HCT116 (cell line): ENCODE measurements at regions not wholly inside any gene's neighbourhood (a gene's known extent, or its start where the extent isn't known, plus 50 kb on each side); places are given as distances from the start of the nearest gene placed in this dataset.

Source experiments
- ATF3 ChIP-seq: IDR thresholded peaks from 2 replicates; pipeline ENCODE4 v1.6.1; 2012
- CEBPB ChIP-seq: IDR thresholded peaks from 2 replicates; pipeline ENCODE4 v1.6.1; 2012; ENCODE audit warnings: low read depth
- CTCF ChIP-seq, 3 experiments: fragments of 200-600 bp in 1 of 3; sonication (generic) in 1 of 3; IDR thresholded peaks in 2 of 3; conservative IDR thresholded peaks in 1 of 3; 2 replicates each; pipeline ENCODE4 v1.5.1; 2012 to 2017; ENCODE audit warnings: low read depth in 2 of 3, low read length in 2 of 3, antibody characterized with exemption in 1 of 3, borderline replicate concordance in 1 of 3, control low read depth in 1 of 3, mild to moderate bottlenecking in 1 of 3, mixed read lengths in 1 of 3, mixed run types in 1 of 3, moderate library complexity in 1 of 3; ENCODE audit not compliant: insufficient read depth in 1 of 3
- EZH2 ChIP-seq: fragments of 200-600 bp; sonication (generic); IDR thresholded peaks from 2 replicates; pipeline ENCODE4 v1.6.1; 2017; ENCODE audit warnings: antibody characterized with exemption, mixed run types
- JUND ChIP-seq: IDR thresholded peaks from 2 replicates; pipeline ENCODE4 v1.6.1; 2012
- MAX ChIP-seq: IDR thresholded peaks from 2 replicates; pipeline ENCODE4 v1.6.1; 2012
- POLR2A ChIP-seq: IDR thresholded peaks from 2 replicates; pipeline ENCODE4 v1.7.0; 2011; ENCODE audit warnings: borderline replicate concordance; ENCODE audit not compliant: insufficient read depth, insufficient read length; ENCODE audit errors: extremely low read depth
- POLR2AphosphoS5 ChIP-seq: IDR thresholded peaks from 2 replicates; pipeline ENCODE4 v1.6.1; 2011; ENCODE audit warnings: mild to moderate bottlenecking, low read depth, low read length, moderate library complexity
- RAD21 ChIP-seq: IDR thresholded peaks from 2 replicates; pipeline ENCODE4 v1.6.1; 2012; ENCODE audit warnings: low read depth, mild to moderate bottlenecking
- REST ChIP-seq: IDR thresholded peaks from 2 replicates; pipeline ENCODE4 v1.6.1; 2012; ENCODE audit warnings: low read depth
- TCF7L2 ChIP-seq: IDR thresholded peaks from 2 replicates; pipeline ENCODE4 v1.7.0; 2011; ENCODE audit warnings: borderline replicate concordance, inconsistent platforms; ENCODE audit not compliant: insufficient read depth, insufficient read length; ENCODE audit errors: extremely low read depth
- YY1 ChIP-seq: IDR thresholded peaks from 2 replicates; pipeline ENCODE4 v1.6.1; 2011; ENCODE audit warnings: low read length, low read depth, moderate library complexity, mild to moderate bottlenecking; ENCODE audit not compliant: insufficient replicate concordance; ENCODE audit errors: extremely low read depth
- ZBTB33 ChIP-seq: IDR thresholded peaks from 2 replicates; pipeline ENCODE4 v1.6.1; 2011; ENCODE audit warnings: mild to moderate bottlenecking, low read length, moderate library complexity; ENCODE audit not compliant: insufficient replicate concordance; ENCODE audit errors: extremely low read depth
- ZNF274 ChIP-seq: fragments of 200-500 bp; sonication (Bioruptor generic); IDR thresholded peaks from 2 replicates; pipeline ENCODE4 v1.6.1; 2014; ENCODE audit warnings: mild to moderate bottlenecking, low read depth, low read length, inconsistent platforms

GRCh38 chr7:66418537-66418936 is 210.1 kb upstream of the KCTD7 start:
- no peak for TF ChIP-seq CTCF (IDR thresholded peaks at IDR 0.05 in 2 of 3, conservative IDR thresholded peaks at IDR 0.05 in 1 of 3; ENCODE audit: borderline replicate concordance in 1 of 3, insufficient read depth in 1 of 3, low read depth in 2 of 3, low read length in 2 of 3)
- TF ChIP-seq EZH2: no peak
- no peak for TF ChIP-seq POLR2A
- no peak for TF ChIP-seq POLR2AphosphoS5
- TF ChIP-seq RAD21: no peak
- no peak for TF ChIP-seq REST
- TF ChIP-seq MAX: no peak
- no peak for TF ChIP-seq ZNF274
- TF ChIP-seq CEBPB: no peak
- no peak for TF ChIP-seq TCF7L2
- TF ChIP-seq ATF3: no peak
- no peak for TF ChIP-seq YY1
- TF ChIP-seq ZBTB33: no peak
- TF ChIP-seq JUND: no peak
